Esophagus muscularis mucosa (tissue), 4 donors: ENCODE measurements at regions not wholly inside any gene's neighbourhood (a gene's known extent, or its start where the extent isn't known, plus 50 kb on each side); places are given as distances from the start of the nearest gene placed in this dataset.
A peak's percentile ranks its signal among the peaks of the same experiment; 100 is the strongest.

Experiments
- DNase-seq: peaks from one replicate; pipeline ENCODE4 v3.0.0-alpha.2; 2017; ENCODE audit errors: extremely low spot score
- H3K27ac ChIP-seq, 4 donors: fragments of 200-600 bp; sonication (generic); replicated peaks in 1 of 4; 1 replicate in 3 of 4; 2 replicates in 1 of 4; pipeline ENCODE4 v1.5.1; 2016 to 2019; ENCODE audit warnings: mild to moderate bottlenecking in 1 of 4
- H3K27me3 ChIP-seq, 4 donors: fragments of 200-600 bp; sonication (generic); one replicate each; pipeline versions ENCODE4 v1.5.1 to v1.6.0; 2016 to 2019
- H3K36me3 ChIP-seq, 4 donors: fragments of 200-600 bp; sonication (generic); one replicate each; pipeline ENCODE4 v1.5.1; 2016 to 2019
- H3K4me1 ChIP-seq, 4 donors: fragments of 200-600 bp; sonication (generic); one replicate each; pipeline ENCODE4 v1.5.1; 2016 to 2019
- H3K4me3 ChIP-seq, 4 donors: fragments of 200-600 bp; sonication (generic); 1 replicate in 2 of 4; 2 replicates in 2 of 4; pipeline ENCODE4 v1.5.1; 2016 to 2019; ENCODE audit warnings: mild to moderate bottlenecking in 4 of 4, moderate library complexity in 1 of 4
- H3K9me3 ChIP-seq, 4 donors: fragments of 200-600 bp; sonication (generic); 1 replicate in 3 of 4; 2 replicates in 1 of 4; pipeline ENCODE4 v1.5.1; 2016 to 2019
- EP300 ChIP-seq: sonication (generic); formaldehyde crosslinking; IDR thresholded peaks from one replicate; pipeline ENCODE4 v1.6.1; 2017; ENCODE audit warnings: antibody characterized with exemption
- POLR2A ChIP-seq: fragments of 450-650 bp; IDR thresholded peaks from one replicate; pipeline ENCODE4 v1.6.1; 2017; ENCODE audit warnings: antibody characterized with exemption, moderate library complexity, mild to moderate bottlenecking, low read depth
- POLR2AphosphoS5 ChIP-seq, 2 donors: sonication (generic); formaldehyde crosslinking; IDR thresholded peaks; one replicate each; pipeline ENCODE4 v1.6.1; 2017; ENCODE audit warnings: antibody characterized with exemption in 2 of 2
- WGBS: methylation state at CpG from one replicate; pipeline ENCODE4 v1.1.5; 2018; 5-methylcytosine and 5-hydroxymethylcytosine counted together
- intact Hi-C: fragments of 100-400 bp; cut with DNase I; formaldehyde crosslinking; loops from one replicate; pipeline ENCODE4 v1.15.1; 2023
- TF ChIP-seq, protein P1 (sequence below), 3 experiments: fragments of 200-600 bp in 2 of 3; fragments of 450-650 bp in 1 of 3; sonication (generic) in 2 of 3; IDR thresholded peaks; one replicate each; pipeline ENCODE4 v1.5.1; 2017 to 2019; ENCODE audit warnings: antibody characterized with exemption in 3 of 3, mild to moderate bottlenecking in 2 of 3, moderate library complexity in 1 of 3

DNA sequence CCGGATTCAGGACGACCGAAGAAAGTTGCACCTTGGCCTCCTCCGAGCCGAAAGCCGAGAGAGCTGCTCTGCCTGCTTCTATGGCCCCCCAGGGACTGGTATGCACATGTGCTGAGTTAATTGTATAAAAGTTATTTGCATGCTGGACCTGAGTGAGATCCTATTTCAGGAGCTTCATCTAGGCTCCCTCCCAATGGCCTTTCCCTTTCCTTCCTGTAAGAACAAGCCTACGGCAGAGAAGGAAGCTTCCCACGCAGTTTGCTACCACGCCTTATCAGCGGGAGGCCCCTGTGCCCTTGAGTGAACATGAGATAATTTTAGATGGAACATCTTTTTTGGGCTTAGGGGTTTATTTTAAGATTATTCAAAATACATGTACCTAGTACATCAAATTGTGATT is 65.9 kb downstream of the RIN2 start:
- intact Hi-C loops: no loop called here
- peaks cover 0 to 4% (median 0%) of the 10 kb centered on the region in 4 donors for H3K36me3 ChIP-seq
- no peak overlapping the region for H3K4me3 ChIP-seq
- H3K4me1 ChIP-seq: peaks cover 0 to 19% (median 0%) of the 10 kb centered on the region in 4 donors
- no peaks in the 10 kb centered on the region for H3K9me3 ChIP-seq
- H3K27me3 ChIP-seq: no peaks in the 10 kb centered on the region
- H3K27ac ChIP-seq: peak overlapping the region in 3 of 4 donors; percentile 32 to 41 (median 36)
- DNase-seq: no peak
- TF ChIP-seq, protein P1, sequence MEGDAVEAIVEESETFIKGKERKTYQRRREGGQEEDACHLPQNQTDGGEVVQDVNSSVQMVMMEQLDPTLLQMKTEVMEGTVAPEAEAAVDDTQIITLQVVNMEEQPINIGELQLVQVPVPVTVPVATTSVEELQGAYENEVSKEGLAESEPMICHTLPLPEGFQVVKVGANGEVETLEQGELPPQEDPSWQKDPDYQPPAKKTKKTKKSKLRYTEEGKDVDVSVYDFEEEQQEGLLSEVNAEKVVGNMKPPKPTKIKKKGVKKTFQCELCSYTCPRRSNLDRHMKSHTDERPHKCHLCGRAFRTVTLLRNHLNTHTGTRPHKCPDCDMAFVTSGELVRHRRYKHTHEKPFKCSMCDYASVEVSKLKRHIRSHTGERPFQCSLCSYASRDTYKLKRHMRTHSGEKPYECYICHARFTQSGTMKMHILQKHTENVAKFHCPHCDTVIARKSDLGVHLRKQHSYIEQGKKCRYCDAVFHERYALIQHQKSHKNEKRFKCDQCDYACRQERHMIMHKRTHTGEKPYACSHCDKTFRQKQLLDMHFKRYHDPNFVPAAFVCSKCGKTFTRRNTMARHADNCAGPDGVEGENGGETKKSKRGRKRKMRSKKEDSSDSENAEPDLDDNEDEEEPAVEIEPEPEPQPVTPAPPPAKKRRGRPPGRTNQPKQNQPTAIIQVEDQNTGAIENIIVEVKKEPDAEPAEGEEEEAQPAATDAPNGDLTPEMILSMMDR (IDR thresholded peaks at IDR 0.05): no peak
- TF ChIP-seq POLR2AphosphoS5 (IDR thresholded peaks at IDR 0.05): peak; percentile 27 to 38
- WGBS: 82% methylated on average over 9 of the region's 10 CpGs

DNA sequence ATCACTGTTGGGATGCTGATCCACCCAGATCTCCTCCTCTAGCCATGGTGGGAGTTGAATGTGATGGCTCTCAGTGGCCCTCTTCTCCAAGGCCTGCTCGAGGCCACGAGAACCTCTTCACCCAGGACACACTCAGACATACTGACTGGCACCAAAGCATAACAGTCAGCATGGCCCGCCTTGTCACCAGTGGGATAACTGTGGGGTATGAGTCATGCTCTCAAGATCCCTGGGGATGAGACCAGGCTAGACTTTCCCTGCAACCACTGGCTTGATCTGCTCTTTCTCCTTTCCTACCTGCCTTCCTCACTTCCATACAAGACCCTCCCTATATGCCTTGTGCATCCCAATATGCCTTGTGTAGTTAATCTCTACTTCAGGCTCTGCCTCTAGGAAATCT is 66.8 kb downstream of the RIN2 start:
- Histone ChIP-seq H3K9me3 (no peaks in the 10 kb centered on the region), H3K4me3 (no peak overlapping the region), H3K4me1 (peaks cover 0 to 19% (median 0%) of the 10 kb centered on the region in 4 donors), H3K27ac (no peak overlapping the region), H3K27me3 (no peaks in the 10 kb centered on the region), H3K36me3 (peaks cover 0 to 4% (median 0%) of the 10 kb centered on the region in 4 donors)
- no peak for DNase-seq
- intact Hi-C loops: no loop called here
- TF ChIP-seq EP300: no peak
- TF ChIP-seq, protein P1 (IDR thresholded peaks at IDR 0.05): no peak
- no peak for TF ChIP-seq POLR2A
- no peak for TF ChIP-seq POLR2AphosphoS5 (IDR thresholded peaks at IDR 0.05)
- WGBS: 100% methylated on average over 3 of the region's 3 CpGs

DNA sequence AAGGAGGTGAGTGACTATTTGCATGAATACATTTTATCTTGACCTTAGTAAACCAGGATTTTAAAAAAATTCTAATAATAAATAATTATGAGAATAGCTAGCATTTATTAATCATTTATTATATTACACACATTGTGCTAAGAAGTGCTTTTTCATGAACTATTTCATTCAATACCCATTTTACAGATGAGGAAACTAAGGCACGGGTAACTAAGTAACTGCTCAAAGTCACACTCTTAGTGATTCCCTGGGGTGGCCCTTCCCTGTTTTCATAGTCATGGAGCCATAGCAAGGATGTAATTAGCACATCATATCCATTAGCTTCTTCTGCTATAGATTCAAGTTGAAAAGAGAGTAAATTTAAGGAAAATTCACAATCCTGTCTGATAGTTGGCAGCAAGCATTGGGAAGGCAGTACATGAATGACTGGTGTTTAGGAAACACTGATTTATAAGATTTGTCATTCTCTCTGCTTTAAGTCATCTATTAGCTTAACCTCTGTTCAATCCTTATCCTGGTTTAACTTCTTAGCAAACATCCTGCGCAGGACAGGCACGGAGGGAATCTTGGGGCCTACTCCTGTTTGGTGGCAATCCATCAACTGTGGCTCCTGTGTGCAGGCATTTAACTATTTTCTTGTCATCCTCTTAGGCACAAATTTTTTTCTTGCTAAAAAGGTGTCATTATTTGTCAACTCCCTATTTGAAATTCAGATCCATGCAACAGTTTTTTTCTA is 68.3 kb downstream of the RIN2 start:
- peaks cover 0 to 19% (median 0%) of the 10 kb centered on the region in 4 donors for H3K4me1 ChIP-seq
- intact Hi-C loops: no loop called here
- H3K27ac ChIP-seq: no peak overlapping the region
- no peak for DNase-seq
- peaks cover 0 to 4% (median 0%) of the 10 kb centered on the region in 4 donors for H3K36me3 ChIP-seq
- TF ChIP-seq, protein P1 (IDR thresholded peaks at IDR 0.05): no peak
- no peak for TF ChIP-seq POLR2AphosphoS5 (IDR thresholded peaks at IDR 0.05)
- TF ChIP-seq POLR2A: no peak
- TF ChIP-seq EP300: no peak
- WGBS: 90% methylated on average over 3 of the region's 3 CpGs
- H3K4me3 ChIP-seq: no peak overlapping the region
- no peaks in the 10 kb centered on the region for H3K27me3 ChIP-seq
- H3K9me3 ChIP-seq: no peaks in the 10 kb centered on the region

DNA sequence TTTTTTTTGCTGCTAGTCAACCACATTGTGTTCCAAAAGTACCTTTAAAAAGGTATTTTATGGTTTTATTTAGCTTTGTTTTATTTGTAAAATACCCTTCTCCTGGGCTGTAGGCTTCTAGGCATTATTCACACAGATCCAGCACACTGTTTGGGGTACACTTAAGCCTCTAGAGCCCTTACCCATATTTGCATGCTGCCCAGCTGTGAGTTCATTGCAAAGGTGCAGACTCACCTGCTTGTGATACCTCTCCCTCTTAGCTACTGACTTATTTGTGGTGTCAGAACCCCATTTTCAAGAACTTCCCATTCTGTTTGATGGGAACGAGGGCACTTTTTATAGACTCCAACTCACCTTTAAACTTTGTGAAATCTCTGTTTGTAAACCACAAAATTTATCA is 69.8 kb downstream of the RIN2 start:
- no peak for DNase-seq
- Histone ChIP-seq H3K9me3 (no peaks in the 10 kb centered on the region), H3K27ac (no peak overlapping the region), H3K36me3 (peaks cover 0 to 4% (median 1%) of the 10 kb centered on the region in 4 donors), H3K27me3 (no peaks in the 10 kb centered on the region), H3K4me1 (peaks cover 0 to 14% (median 2%) of the 10 kb centered on the region in 4 donors), H3K4me3 (no peak overlapping the region)
- no peak for TF ChIP-seq EP300
- TF ChIP-seq, protein P1 (IDR thresholded peaks at IDR 0.05): no peak
- no peak for TF ChIP-seq POLR2A
- no peak for TF ChIP-seq POLR2AphosphoS5 (IDR thresholded peaks at IDR 0.05)
- 85% methylated on average over 1 of the region's 1 CpG for WGBS
- intact Hi-C loops: no loop called here
